Uterus (tissue), 2 donors: ENCODE measurements at regions not wholly inside any gene's neighbourhood (a gene's known extent, or its start where the extent isn't known, plus 50 kb on each side); places are given as distances from the start of the nearest gene placed in this dataset.

Experiments
- POLR2A ChIP-seq, 2 donors: fragments of 450-650 bp; IDR thresholded peaks; one replicate each; pipeline ENCODE4 v1.6.1; 2016; ENCODE audit warnings: antibody characterized with exemption in 2 of 2, mild to moderate bottlenecking in 1 of 2, moderate library complexity in 1 of 2
- TF ChIP-seq, protein P1 (sequence below), 4 experiments: fragments of 200-600 bp in 2 of 4; fragments of 450-650 bp in 2 of 4; sonication (generic) in 2 of 4; IDR thresholded peaks; one replicate each; pipeline ENCODE4 v1.5.1; 2016 to 2019; ENCODE audit warnings: antibody characterized with exemption in 4 of 4, mild to moderate bottlenecking in 2 of 4, moderate library complexity in 1 of 4

DNA sequence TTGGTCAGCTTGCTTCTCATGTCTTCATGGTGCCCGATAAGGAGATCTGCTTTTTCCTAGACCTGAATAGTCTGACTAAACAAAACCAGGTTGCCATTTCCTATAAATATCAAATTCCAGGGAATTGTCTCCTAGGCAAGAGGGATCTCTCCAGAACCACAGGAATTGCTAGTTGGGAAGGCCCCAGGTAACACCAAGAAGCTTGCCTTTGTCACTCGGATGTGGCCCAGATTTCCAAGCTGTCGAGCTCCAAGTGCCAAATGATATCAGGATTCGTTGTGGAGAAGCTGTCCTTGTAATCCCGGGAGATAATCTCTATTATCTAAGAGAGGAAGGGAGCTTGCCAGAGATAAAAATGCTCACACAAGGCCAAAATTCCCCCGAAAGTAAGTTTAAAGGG, 1288.5 kb upstream of the AUTS2 start:
- TF ChIP-seq, protein P1, sequence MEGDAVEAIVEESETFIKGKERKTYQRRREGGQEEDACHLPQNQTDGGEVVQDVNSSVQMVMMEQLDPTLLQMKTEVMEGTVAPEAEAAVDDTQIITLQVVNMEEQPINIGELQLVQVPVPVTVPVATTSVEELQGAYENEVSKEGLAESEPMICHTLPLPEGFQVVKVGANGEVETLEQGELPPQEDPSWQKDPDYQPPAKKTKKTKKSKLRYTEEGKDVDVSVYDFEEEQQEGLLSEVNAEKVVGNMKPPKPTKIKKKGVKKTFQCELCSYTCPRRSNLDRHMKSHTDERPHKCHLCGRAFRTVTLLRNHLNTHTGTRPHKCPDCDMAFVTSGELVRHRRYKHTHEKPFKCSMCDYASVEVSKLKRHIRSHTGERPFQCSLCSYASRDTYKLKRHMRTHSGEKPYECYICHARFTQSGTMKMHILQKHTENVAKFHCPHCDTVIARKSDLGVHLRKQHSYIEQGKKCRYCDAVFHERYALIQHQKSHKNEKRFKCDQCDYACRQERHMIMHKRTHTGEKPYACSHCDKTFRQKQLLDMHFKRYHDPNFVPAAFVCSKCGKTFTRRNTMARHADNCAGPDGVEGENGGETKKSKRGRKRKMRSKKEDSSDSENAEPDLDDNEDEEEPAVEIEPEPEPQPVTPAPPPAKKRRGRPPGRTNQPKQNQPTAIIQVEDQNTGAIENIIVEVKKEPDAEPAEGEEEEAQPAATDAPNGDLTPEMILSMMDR (IDR thresholded peaks at IDR 0.05), result no peak
- TF ChIP-seq POLR2A (IDR thresholded peaks at IDR 0.05), result no peak
